ENCODE measurements at regions not wholly inside any gene's neighbourhood (a gene's known extent, or its start where the extent isn't known, plus 50 kb on each side); places are given as distances from the start of the nearest gene placed in this dataset.

- DNase-seq (ENCODE audit: low read depth, low spot score) (no peak), FAIRE-seq (no peak)
- Histone ChIP-seq H3K9ac (ENCODE audit: control insufficient read depth, extremely low read depth, insufficient read depth, low read length) (no peak overlapping the region), H3K4me1 (ENCODE audit: control insufficient read depth, extremely low read depth, insufficient read depth, low read length) (no peaks in the 10 kb centered on the region), H3K4me2 (ENCODE audit: control insufficient read depth, extremely low read depth, insufficient read depth, low read depth, low read length) (no peak overlapping the region), H3K27me3 (ENCODE audit: control insufficient read depth, extremely low read depth, insufficient read depth, low read length) (no peaks in the 10 kb centered on the region), H3K27ac (ENCODE audit: control insufficient read depth, insufficient read depth, low read length) (no peak overlapping the region), H3K79me2 (ENCODE audit: control insufficient read depth, insufficient read depth, low read length) (no peaks in the 10 kb centered on the region), H2AFZ (ENCODE audit: control insufficient read depth, low read length) (no peak overlapping the region), H3K36me3 (ENCODE audit: control insufficient read depth in 2 of 2, extremely low read depth in 1 of 2, insufficient read depth in 2 of 2, low read length in 2 of 2) (no peaks in the 10 kb centered on the region), H3K4me3 (ENCODE audit: control insufficient read depth in 2 of 3, extremely low read depth in 1 of 3, insufficient read depth in 2 of 3, low read depth in 1 of 3, low read length in 3 of 3) (no peak overlapping the region), H3K9me1 (ENCODE audit: control insufficient read depth, extremely low read depth, insufficient read depth, low read length) (no peaks in the 10 kb centered on the region), H3K9me3 (ENCODE audit: control insufficient read depth, low read depth, low read length) (no peaks in the 10 kb centered on the region), H4K20me1 (ENCODE audit: control insufficient read depth, extremely low read depth, insufficient read depth, low read length) (no peaks in the 10 kb centered on the region)
- dilution Hi-C loops (cut with MboI; ENCODE audit: extremely low pct_ligation_motif_present, low sequenced_read_pairs), result no loop called here
- TF ChIP-seq EZH2 (IDR thresholded peaks at IDR 0.05; ENCODE audit: low read length), result no peak
- TF ChIP-seq CTCF (optimal IDR thresholded peaks at IDR 0.05 in 1 of 3, IDR thresholded peaks at IDR 0.05 in 1 of 3, conservative IDR thresholded peaks at IDR 0.05 in 1 of 3; ENCODE audit: extremely low read depth in 1 of 3, insufficient read depth in 2 of 3, low read length in 3 of 3), result no peak
Measured at GRCh38 chr7:120077777-120078176, 195.2 kb upstream of the KCND2 start.

- no peaks in the 10 kb centered on the region for H4K20me1 ChIP-seq (ENCODE audit: control insufficient read depth, extremely low read depth, insufficient read depth, low read length)
- no peak overlapping the region for H3K4me3 ChIP-seq (ENCODE audit: control insufficient read depth in 2 of 3, extremely low read depth in 1 of 3, insufficient read depth in 2 of 3, low read depth in 1 of 3, low read length in 3 of 3)
- H3K27ac ChIP-seq (ENCODE audit: control insufficient read depth, insufficient read depth, low read length), result no peak overlapping the region
- H3K79me2 ChIP-seq (ENCODE audit: control insufficient read depth, insufficient read depth, low read length), result no peaks in the 10 kb centered on the region
- H3K4me2 ChIP-seq (ENCODE audit: control insufficient read depth, extremely low read depth, insufficient read depth, low read depth, low read length), result no peak overlapping the region
- dilution Hi-C loops (cut with MboI; ENCODE audit: extremely low pct_ligation_motif_present, low sequenced_read_pairs), result no loop called here
- no peaks in the 10 kb centered on the region for H3K9me3 ChIP-seq (ENCODE audit: control insufficient read depth, low read depth, low read length)
- no peak overlapping the region for H3K9ac ChIP-seq (ENCODE audit: control insufficient read depth, extremely low read depth, insufficient read depth, low read length)
- TF ChIP-seq EZH2 (IDR thresholded peaks at IDR 0.05; ENCODE audit: low read length) (no peak), CTCF (optimal IDR thresholded peaks at IDR 0.05 in 1 of 3, IDR thresholded peaks at IDR 0.05 in 1 of 3, conservative IDR thresholded peaks at IDR 0.05 in 1 of 3; ENCODE audit: extremely low read depth in 1 of 3, insufficient read depth in 2 of 3, low read length in 3 of 3) (no peak)
- FAIRE-seq (no peak), DNase-seq (ENCODE audit: low read depth, low spot score) (no peak)
- H2AFZ ChIP-seq (ENCODE audit: control insufficient read depth, low read length), result no peak overlapping the region
- no peaks in the 10 kb centered on the region for H3K4me1 ChIP-seq (ENCODE audit: control insufficient read depth, extremely low read depth, insufficient read depth, low read length)
- no peaks in the 10 kb centered on the region for H3K27me3 ChIP-seq (ENCODE audit: control insufficient read depth, extremely low read depth, insufficient read depth, low read length)
- no peaks in the 10 kb centered on the region for H3K36me3 ChIP-seq (ENCODE audit: control insufficient read depth in 2 of 2, extremely low read depth in 1 of 2, insufficient read depth in 2 of 2, low read length in 2 of 2)
- H3K9me1 ChIP-seq (ENCODE audit: control insufficient read depth, extremely low read depth, insufficient read depth, low read length), result no peaks in the 10 kb centered on the region
Measured at GRCh38 chr7:120079022-120079421, 194.0 kb upstream of the KCND2 start.

Data from keratinocyte (primary cell).